Adipocyte (in vitro differentiated cells): ENCODE measurements at regions not wholly inside any gene's neighbourhood (a gene's known extent, or its start where the extent isn't known, plus 50 kb on each side); places are given as distances from the start of the nearest gene placed in this dataset.

Experiments used
- DNase-seq: peaks from one replicate; pipeline ENCODE4 v3.0.0-alpha.2; 2015; ENCODE audit warnings: low read depth
- H3K27me3 ChIP-seq: replicated peaks from 2 replicates; pipeline ENCODE4 v1.7.0; 2013; ENCODE audit warnings: mild to moderate bottlenecking, low read length, moderate library complexity; ENCODE audit not compliant: control insufficient read depth, insufficient read depth
- H3K36me3 ChIP-seq: 2 replicates; pipeline ENCODE4 v1.7.0; 2013; ENCODE audit warnings: low read length, mild to moderate bottlenecking, moderate library complexity; ENCODE audit not compliant: control insufficient read depth, insufficient read depth, severe bottlenecking
- H3K4me1 ChIP-seq: 2 replicates; pipeline ENCODE4 v1.7.0; 2013; ENCODE audit warnings: mild to moderate bottlenecking, low read length, moderate library complexity; ENCODE audit not compliant: control insufficient read depth, insufficient read depth
- H3K4me3 ChIP-seq: 2 replicates; pipeline ENCODE4 v1.7.0; 2013; ENCODE audit warnings: mild to moderate bottlenecking, low read length, moderate library complexity
- H3K9ac ChIP-seq: 2 replicates; pipeline ENCODE4 v1.7.0; 2013; ENCODE audit warnings: mild to moderate bottlenecking, low read length, moderate library complexity
- H3K9me3 ChIP-seq: 2 replicates; pipeline ENCODE4 v1.7.0; 2013; ENCODE audit warnings: mild to moderate bottlenecking, low read length, moderate library complexity; ENCODE audit not compliant: control insufficient read depth

GRCh38 chr2:223701761-223702160 lies 99.6 kb upstream of the SCG2 start:
- H3K4me3 ChIP-seq: no peak overlapping the region

GRCh38 chr2:223700221-223700620 lies 98.1 kb upstream of the SCG2 start:
- H3K4me3 ChIP-seq: no peak overlapping the region
- H3K36me3 ChIP-seq: no peaks in the 10 kb centered on the region
- no peaks in the 10 kb centered on the region for H3K27me3 ChIP-seq
- H3K9ac ChIP-seq: no peak overlapping the region
- H3K9me3 ChIP-seq: no peaks in the 10 kb centered on the region
- no peaks in the 10 kb centered on the region for H3K4me1 ChIP-seq
- DNase-seq: no peak

More at GRCh38 chr2:223701761-223702160, 99.6 kb upstream of the SCG2 start:
- Histone ChIP-seq H3K36me3 (no peaks in the 10 kb centered on the region), H3K9me3 (no peaks in the 10 kb centered on the region), H3K9ac (no peak overlapping the region), H3K27me3 (no peaks in the 10 kb centered on the region), H3K4me1 (no peaks in the 10 kb centered on the region)
- DNase-seq: no peak

- no peaks in the 10 kb centered on the region for H3K4me1 ChIP-seq
- H3K4me3 ChIP-seq: no peak overlapping the region
- DNase-seq: no peak
- no peaks in the 10 kb centered on the region for H3K36me3 ChIP-seq
- H3K9ac ChIP-seq: no peak overlapping the region
- H3K9me3 ChIP-seq: no peaks in the 10 kb centered on the region
- no peaks in the 10 kb centered on the region for H3K27me3 ChIP-seq
Measured at GRCh38 chr2:223697892-223698645, 95.9 kb upstream of the SCG2 start.

- Histone ChIP-seq H3K4me1 (no peaks in the 10 kb centered on the region), H3K9ac (no peak overlapping the region), H3K36me3 (no peaks in the 10 kb centered on the region), H3K9me3 (no peaks in the 10 kb centered on the region), H3K27me3 (no peaks in the 10 kb centered on the region), H3K4me3 (no peak overlapping the region)
- DNase-seq: peak; percentile 13
Measured at GRCh38 chr2:223697316-223697891, 95.2 kb upstream of the SCG2 start.

- Histone ChIP-seq H3K9me3 (no peaks in the 10 kb centered on the region), H3K27me3 (no peaks in the 10 kb centered on the region), H3K36me3 (no peaks in the 10 kb centered on the region), H3K9ac (no peak overlapping the region), H3K4me3 (no peak overlapping the region), H3K4me1 (no peaks in the 10 kb centered on the region)
- DNase-seq: peak; percentile 14
Measured at GRCh38 chr2:223696719-223697118, 94.6 kb upstream of the SCG2 start.

GRCh38 chr2:223692191-223692947 lies 90.2 kb upstream of the SCG2 start:
- H3K27me3 ChIP-seq: no peaks in the 10 kb centered on the region
- H3K9ac ChIP-seq: no peak overlapping the region
- no peaks in the 10 kb centered on the region for H3K9me3 ChIP-seq
- no peaks in the 10 kb centered on the region for H3K36me3 ChIP-seq
- peak; percentile 66 for DNase-seq
- H3K4me3 ChIP-seq: no peak overlapping the region
- H3K4me1 ChIP-seq: peaks cover 5% of the 10 kb centered on the region

GRCh38 chr2:223688094-223688835 lies 86.1 kb upstream of the SCG2 start:
- H3K9me3 ChIP-seq: no peaks in the 10 kb centered on the region
- no peak overlapping the region for H3K4me3 ChIP-seq
- H3K4me1 ChIP-seq: peaks cover 5% of the 10 kb centered on the region
- H3K36me3 ChIP-seq: no peaks in the 10 kb centered on the region
- H3K27me3 ChIP-seq: no peaks in the 10 kb centered on the region
- no peak for DNase-seq
- H3K9ac ChIP-seq: no peak overlapping the region

- Histone ChIP-seq H3K27me3 (no peaks in the 10 kb centered on the region), H3K4me3 (no peak overlapping the region), H3K9me3 (no peaks in the 10 kb centered on the region), H3K36me3 (no peaks in the 10 kb centered on the region), H3K4me1 (no peaks in the 10 kb centered on the region), H3K9ac (no peak overlapping the region)
- no peak for DNase-seq
Measured at GRCh38 chr2:223681125-223681524, 79.0 kb upstream of the SCG2 start.

- Histone ChIP-seq H3K27me3 (no peaks in the 10 kb centered on the region), H3K4me3 (no peak overlapping the region), H3K4me1 (no peaks in the 10 kb centered on the region), H3K9ac (no peak overlapping the region), H3K36me3 (no peaks in the 10 kb centered on the region), H3K9me3 (no peaks in the 10 kb centered on the region)
- peak; percentile 22 for DNase-seq
Measured at GRCh38 chr2:223674998-223675609, 72.9 kb upstream of the SCG2 start.

GRCh38 chr2:223669453-223670225 lies 67.5 kb upstream of the SCG2 start:
- Histone ChIP-seq H3K9ac (no peak overlapping the region), H3K27me3 (no peaks in the 10 kb centered on the region), H3K9me3 (no peaks in the 10 kb centered on the region), H3K4me3 (no peak overlapping the region), H3K4me1 (peaks cover 13% of the 10 kb centered on the region), H3K36me3 (no peaks in the 10 kb centered on the region)
- DNase-seq: peak; percentile 30
